Renal cortex interstitium (tissue), 11 donors: ENCODE measurements at regions not wholly inside any gene's neighbourhood (a gene's known extent, or its start where the extent isn't known, plus 50 kb on each side); places are given as distances from the start of the nearest gene placed in this dataset.
"Not testable (repeated sequence)": the region's sequence is repeated elsewhere in the genome, so short reads cannot be mapped to it uniquely, and the experiment has no call there.

Experiments used
- DNase-seq, 11 donors: peaks; one replicate each; pipeline ENCODE4 v3.0.0-alpha.2; 2013; ENCODE audit warnings: low read depth in 9 of 11, low spot score in 4 of 11; ENCODE audit errors: extremely low read depth in 1 of 11

DNA sequence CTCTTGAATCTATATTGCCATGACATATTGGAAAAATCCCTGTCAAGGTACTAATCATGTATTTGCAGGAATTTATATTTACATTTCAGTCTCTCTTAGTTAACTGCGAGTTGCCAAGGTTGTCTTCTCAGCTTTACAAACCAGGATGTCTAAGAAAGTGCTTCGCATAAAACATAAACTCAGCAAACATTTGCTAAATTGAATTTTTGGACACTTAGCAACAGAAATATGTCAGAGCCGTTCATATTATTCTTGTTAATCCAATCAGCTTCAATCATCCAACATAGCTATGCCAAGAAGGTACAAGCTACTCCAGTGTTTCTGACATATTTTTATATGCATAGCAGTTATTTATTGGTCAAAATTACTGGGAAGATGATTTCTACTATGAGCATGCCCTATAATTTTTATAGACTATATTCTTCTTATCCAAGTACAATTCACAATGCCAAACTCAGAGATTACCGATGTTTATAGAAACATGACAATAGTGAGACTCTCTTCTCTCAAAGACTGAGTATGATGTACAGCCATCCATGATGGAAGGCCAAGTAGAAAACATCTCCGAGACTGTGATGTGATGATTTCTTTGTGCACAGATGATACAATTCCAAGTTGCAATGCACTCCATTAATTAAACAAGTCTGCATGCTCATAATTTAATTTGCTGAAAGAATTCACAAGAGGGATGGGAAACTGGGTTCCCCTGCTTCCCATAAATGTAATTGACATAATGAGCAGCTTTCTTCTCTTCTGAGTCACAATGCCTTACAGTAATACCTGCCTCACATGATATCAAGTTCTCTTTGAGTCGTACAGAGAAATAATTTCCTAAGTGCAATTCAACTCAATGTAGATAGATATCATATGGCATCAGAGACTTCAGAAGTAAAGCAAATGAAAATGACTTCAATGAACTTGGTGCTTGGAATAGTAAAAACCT, 776.3 kb downstream of the EFNB2 start:
- DNase-seq, result no peak

DNA sequence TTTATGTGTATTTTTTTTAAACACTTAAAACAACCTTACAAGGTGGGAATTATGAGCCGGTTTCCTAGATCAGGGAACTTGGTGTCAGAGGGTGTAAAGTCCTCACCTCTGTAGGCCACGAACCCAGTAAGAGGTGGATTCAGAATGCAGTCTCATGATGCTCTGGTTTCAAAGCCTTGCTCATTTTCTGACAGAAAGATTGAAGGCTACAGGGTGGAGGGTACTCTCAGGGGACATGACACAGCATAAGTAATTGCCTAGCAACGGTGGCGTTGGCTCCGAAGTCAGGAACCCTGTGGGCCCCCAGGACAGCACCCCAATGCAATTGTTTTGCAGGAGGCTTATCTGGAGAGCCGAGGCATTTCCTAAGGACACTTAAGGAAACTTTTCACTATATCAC, 794.7 kb downstream of the EFNB2 start:
- no peak for DNase-seq

DNA sequence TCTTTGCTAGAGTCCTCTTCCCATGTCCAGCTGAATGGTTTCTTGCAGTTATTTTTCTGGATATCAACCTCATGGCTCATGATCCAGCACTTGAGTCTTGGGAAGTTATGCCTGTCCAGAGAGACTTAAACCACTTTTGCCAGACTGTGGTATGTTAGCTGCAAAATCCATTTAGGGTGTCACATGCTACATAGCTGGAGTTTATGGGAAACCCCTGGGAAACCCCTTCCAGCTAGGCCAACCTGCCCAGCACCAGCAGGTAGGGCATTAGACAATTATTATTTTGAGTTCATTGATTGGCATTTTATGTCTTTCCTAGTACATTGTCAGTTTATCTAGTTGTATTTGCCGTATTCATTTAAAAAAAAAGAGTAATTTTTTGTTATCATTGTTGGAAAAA, 797.8 kb downstream of the EFNB2 start:
- no peak for DNase-seq

DNA sequence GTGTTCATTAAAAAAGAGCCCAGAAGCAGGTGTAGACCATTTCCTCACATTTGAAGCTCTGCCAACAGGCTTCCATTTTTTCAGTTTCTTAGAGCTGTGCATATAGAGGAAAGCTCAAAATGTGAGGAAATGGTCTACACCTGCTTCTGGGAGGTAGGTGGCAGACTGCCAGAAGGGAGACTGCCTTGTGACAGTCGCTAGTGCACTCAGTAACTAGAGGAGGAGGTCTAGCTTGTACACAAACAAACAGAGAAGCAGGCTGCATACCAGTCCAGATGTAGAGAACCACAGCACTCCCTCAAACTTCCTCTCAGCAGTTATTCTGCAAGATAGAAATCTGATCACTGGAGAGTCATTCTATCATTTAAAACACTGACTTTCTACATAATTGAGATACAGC, 800.2 kb downstream of the EFNB2 start:
- DNase-seq, result no peak

DNA sequence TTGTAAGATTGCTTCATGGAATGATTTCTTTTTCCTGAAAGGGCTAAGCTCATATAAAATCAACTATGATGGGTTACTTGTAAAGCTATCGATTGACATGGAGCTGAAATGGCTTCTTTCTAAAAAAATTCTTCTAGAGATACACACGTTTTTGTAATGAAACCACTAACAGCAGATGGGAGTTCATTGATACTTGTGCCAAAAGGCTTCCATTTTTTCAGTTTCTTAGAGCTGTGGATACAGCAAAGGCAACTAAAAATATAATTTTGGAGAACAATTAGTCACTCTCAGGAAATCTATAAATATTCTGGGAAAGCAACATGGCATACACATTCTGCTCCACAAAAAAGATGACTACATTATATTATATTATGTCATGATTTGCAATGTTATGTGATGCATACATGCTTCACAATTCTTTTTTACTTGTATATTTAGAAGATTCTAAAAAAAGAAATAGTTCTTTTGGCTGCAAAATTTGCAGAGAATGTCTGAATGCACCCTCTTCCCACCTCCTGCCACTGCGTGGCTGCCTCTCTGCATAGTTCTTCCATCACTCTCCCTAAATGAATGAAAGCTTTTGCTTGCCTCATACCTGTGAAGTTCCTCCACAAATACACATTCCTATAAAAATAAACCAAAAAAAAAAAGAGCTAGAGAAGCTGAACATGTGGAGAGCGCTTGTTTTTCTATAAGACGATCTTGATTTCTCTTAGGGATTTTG, 802.5 kb downstream of the EFNB2 start:
- no peak for DNase-seq

DNA sequence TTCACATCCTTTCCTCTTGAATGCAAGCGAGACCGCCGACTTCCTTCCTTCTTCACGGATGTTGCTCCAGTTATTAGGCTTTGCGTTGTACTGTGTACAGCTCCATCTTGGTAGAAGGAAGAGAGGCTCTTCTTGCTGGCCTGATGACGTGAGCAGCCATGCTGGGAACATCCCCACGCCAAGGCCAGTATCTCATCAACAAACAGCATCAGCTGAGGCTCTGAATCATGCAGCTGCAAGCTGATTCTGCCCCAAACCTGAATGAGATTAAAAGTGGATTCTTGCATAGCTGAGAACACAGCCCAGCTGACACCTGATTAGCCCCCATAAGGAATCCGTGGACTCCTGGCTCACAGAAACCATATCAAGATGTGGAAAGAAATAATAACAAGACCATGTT, 809.6 kb downstream of the EFNB2 start:
- DNase-seq, result no peak

DNA sequence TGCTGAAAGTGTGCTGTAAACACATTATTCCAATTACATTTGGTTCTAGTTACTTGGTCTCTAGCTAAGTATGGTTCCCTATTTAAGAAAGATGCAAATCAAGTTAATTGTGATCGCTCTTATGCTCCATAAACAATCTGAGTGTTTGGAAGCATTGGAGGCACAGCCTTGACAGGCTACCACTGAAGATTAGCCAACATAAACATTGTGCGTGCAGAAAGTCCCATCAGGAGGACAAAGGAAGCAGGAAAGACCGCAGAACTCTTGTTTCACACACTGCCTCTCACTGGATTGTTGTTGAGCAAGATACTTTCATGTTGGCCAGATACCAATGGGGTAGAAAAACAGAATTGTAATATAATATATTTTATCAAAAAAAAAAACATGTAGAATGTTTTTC, 814.4 kb downstream of the EFNB2 start:
- peak in 10 of 11 donors; percentile 15 to 59 (median 46) for DNase-seq

DNA sequence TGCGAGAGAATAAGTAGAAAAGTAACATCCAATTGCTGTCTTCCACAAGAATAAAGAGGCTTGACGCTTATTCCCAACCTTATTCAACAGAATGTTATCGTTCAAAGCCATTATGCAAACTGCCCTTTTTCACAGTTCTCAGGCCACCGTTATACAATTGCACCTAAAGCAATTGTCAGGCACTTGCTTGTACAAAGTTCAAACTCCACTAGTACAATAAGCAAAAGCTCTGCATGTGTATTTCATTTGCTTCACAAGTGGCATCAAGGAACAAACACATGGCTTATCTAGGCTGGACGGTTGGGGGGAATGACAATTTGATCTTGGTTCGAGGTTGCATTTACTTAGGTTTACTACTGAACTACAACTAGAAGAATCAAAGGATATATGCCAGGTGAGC, 815.6 kb downstream of the EFNB2 start:
- no peak for DNase-seq

DNA sequence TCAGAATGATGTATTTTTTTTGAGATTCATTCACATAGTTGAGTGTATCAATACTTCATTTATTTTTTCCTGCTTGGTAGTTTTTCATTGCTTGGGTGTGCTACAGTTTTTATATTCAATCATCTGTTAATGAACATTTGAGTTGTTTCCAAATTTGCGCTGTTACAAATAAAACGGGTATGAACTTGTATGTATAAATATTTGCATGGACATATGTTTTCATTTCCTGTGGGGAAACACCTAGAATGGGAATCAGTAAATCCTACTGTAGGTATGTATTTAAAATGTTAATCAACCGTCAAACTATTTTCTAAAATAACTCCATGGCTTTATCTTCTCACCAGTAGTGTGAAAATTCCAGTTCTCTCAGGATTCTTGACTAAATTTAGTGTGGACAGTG, 826.3 kb downstream of the EFNB2 start:
- DNase-seq, result no peak

DNA sequence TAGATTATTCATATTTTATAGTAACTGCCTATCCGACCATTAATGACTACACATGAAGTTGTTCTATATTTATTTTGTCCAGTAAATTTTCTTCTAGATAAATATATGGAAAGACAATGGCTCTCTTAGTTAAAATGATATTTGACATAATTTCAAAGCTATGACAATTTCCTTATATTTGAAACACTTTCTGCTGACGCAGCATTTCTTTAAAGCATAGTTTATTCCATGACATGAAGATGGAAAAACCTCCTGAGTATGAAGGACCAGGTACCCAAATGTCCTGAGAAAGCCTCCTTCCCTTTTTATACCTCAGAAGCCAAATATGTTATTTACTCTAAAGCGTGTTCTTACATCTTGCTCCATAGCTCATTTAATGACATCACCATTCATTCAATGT, 831.6 kb downstream of the EFNB2 start:
- DNase-seq, result no peak

DNA sequence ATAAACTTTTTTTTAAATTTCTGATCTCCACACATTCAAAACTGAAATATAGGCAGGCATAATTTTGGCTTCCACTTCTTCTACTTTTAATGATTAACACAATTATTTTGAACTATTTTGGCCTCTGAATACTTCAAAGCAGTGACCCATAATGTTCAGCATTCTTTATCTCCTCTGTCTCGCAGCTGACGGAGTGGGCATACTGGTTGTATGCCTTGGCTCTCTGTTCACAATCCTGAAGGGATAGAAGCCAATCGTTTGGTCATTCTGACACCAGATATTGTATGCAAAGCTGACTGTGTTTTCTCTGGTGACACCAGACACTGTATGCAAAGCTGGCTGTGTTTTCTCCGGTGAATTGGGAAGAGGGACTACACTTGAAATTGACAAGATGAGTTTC, 833.0 kb downstream of the EFNB2 start:
- peak in 1 of 11 donors; percentile 15 for DNase-seq

DNA sequence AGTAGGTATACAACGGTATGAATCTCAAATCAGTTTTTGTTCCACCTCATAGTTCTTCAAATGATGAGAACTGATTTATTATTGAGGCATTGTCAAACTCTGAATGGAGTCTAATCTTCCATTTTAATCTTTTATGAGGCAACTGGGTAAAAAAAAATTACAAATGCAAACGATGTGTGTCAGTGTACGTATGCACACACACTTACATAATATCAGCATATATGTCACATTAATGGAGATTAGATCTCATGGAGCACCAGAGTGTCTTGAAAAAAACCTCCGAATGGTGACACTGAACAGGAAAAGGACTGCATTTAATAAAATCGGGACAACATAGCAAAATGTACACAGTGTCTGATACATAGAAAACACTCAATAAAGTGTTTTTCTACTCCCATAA, 842.7 kb downstream of the EFNB2 start:
- DNase-seq, result no peak

DNA sequence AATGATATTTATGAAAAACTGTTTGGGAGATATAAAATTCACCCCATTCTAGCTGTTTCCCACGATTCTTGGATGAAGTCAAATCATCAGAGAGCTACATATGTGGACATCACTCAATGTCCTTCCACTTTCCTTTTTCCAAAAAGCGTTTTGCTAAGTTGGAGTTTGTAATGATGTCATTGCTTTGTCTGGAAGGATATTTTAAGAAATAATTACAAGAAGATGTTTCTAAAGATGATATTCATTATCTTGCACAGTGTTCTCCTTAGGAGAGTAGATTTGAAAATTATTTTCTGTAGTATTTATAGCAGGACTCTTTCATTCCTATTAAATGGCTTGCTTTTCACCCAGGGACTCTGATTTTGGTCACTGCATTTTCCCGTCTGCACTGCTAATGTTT, 851.2 kb downstream of the EFNB2 start:
- DNase-seq, result no peak

DNA sequence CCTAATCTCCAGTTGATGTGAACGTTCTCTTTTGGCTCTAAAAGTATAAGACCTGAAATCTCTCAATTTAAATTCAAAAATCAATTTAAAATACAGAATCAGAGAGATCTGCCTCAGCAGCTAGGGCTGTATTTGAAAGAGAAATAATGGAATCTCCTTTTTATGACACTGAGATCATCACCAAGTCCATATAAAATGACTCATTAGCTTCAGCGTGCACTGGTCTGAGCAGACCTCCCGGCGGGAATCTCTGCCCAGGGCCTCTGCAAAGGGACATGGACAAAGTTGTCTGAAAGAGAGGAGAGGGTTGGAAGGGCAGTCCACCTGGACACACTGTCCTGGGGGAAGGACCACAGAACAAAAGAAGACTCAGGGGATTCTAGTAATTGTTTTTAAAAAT, 855.6 kb downstream of the EFNB2 start:
- no peak for DNase-seq

DNA sequence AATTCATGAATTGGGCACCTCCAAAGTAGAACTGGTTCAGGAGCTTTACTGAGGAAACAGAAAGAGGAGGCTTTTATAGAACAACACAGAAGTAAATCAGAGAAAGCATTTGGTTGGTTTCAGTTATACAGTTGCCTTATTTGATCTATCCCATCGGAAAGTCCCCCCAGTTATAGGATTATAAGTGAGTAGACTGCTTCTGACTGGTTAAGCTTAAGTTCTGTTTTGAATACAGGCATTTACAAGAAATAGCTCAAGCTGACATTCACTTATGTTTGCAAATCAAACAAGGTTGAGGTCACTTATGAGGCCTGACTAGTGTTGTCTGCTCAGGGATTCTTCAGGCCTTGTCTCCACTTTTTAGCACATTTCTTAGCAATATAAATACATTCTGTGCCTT, 857.4 kb downstream of the EFNB2 start:
- DNase-seq, result no peak

DNA sequence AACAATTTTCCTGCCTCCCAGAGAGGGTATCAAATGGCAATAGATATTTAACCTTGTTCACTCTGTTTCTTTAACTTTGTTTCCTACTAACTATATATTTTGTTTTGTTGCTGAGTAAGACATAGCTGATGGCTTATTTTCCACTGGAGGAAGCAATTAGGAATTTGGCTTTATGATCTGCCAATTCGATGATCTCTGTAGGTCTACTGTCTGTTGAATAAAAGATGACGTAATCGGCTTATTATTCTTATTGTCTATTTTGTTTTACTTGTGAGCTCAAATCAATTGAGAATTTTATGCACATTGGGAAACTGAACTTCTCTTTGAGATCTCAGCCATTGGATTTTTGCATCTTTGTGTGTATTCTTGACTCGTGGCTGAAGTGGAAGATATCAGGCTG, 862.6 kb downstream of the EFNB2 start:
- no peak for DNase-seq

DNA sequence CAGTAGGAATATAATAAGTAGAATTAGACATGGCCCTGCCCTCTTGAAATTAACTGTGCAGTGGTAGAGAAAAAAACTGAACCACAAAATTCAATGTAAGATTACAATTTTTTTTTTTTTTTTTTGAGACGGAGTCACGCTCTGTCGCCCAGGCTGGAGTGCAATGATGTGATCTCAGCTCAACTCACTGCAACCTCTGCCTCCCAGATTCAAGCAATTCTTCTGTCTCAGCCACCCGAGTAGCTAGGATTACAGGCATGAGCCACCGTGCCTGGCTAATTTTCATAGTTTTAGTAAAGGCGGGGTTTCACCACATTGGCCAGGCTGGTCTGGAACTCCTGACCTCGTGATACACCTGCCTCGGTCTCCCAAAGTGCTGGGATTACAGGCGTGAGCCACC, 864.3 kb downstream of the EFNB2 start:
- not testable (repeated sequence) for DNase-seq

DNA sequence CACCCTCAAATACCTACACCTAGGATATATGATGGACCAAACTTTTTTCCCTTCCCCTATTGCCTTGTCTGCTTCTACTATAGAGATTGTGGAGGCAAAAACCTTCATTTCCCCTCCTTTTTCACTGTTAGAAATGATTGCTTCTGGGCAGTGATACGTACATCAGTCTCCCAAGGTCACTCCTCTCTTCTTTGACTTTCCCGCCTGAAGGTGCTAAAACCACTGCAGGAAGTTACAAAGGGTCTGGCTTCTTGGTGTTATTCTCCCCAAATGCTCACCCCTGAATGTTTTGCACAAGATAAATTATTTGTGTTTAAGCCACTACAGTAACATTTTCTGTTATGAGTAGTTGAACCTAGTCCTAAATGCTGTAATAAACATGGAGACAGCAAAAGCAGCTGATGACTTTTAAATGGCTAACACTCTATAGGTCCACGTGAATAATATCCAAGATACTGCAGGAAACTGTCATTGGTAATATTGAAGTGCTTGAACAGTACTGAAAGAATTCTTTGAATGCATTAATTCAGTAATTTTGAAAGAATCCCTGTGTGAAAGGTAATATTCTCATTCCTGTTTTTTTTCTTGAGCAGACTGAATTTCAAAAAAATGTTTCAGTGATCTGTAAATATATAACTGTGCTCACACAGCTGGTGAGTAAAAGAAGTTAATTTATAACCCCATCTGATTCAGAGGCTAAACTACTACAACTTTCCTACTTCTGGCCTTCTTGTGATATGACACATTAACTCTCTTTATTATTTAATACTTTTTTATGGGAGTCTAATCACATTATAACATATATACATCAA, 865.1 kb downstream of the EFNB2 start:
- DNase-seq, result peak in 6 of 11 donors; percentile 7 to 35 (median 18)

DNA sequence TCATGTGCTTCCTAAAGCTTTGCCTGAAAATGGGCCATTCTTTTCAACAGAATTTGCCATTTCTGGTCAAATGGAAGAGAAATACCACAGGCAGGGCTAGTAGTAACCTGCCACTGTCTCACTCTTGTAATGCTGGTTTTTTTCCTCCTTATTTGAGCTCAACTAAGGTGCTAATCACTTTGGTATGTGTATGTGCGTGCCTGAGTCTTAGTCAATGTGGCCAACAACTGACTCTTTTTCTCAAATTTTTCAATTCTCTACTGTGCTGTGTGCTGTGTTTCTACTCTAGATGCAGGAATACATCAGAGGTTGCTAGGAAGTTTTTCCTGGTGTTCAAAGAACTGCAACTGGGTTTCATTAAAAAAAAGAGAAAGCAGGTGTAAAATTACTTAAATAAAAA, 870.2 kb downstream of the EFNB2 start:
- DNase-seq, result no peak

DNA sequence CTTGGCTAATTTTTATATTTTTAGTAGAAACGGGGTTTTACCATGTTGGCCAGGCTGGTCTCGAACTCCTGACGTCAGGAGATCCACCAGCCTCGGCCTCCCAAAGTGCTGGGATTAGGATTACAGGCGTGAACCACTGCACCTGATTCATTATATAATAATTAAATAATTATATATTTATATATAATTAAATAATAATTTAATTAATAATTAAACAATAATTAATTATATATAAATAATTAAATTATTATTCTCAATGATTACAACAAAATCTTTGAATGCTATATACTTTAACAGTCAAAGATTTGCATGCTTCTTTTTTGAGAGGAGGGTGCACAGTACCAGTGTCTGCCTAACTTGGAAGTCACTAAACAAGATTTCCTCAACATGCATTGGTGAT, 872.3 kb downstream of the EFNB2 start:
- no peak for DNase-seq
